Dendritic cell treated with granulocyte-macrophage colony-stimulating factor and Interleukin-4, amounts not matched to agents 40 ng/mL and 50 ng/mL, for 4 days (primary cell): ENCODE measurements at regions not wholly inside any gene's neighbourhood (a gene's known extent, or its start where the extent isn't known, plus 50 kb on each side); places are given as distances from the start of the nearest gene placed in this dataset.

Experiments used
- H3K27ac Mint-ChIP-seq: one replicate; pipeline ENCODE4 v1.8.0; 2022; ENCODE audit warnings: mild to moderate bottlenecking, mixed read lengths
- H3K27me3 Mint-ChIP-seq: one replicate; pipeline ENCODE4 v1.8.0; 2022; ENCODE audit warnings: mild to moderate bottlenecking, mixed read lengths
- H3K36me3 Mint-ChIP-seq: one replicate; pipeline ENCODE4 v1.8.0; 2022; ENCODE audit warnings: low read depth, mixed read lengths
- H3K4me1 Mint-ChIP-seq: one replicate; pipeline ENCODE4 v1.8.0; 2022; ENCODE audit warnings: low read depth, mixed read lengths
- H3K4me3 Mint-ChIP-seq: one replicate; pipeline ENCODE4 v1.8.0; 2022; ENCODE audit warnings: mild to moderate bottlenecking, moderate library complexity, mixed read lengths
- H3K9me3 Mint-ChIP-seq: one replicate; pipeline ENCODE4 v1.8.0; 2022; ENCODE audit warnings: mixed read lengths
- intact Hi-C: fragments of 100-400 bp; cut with micrococcal nuclease; formaldehyde crosslinking; loops from one replicate; pipeline ENCODE4 v1.15.0; 2022

GRCh38 chr9:28648723-28649122, 1075.4 kb upstream of the C9orf72 start:
- Mint-ChIP-seq H3K9me3 (peaks cover 7% of the 10 kb centered on the region), H3K27me3 (no peaks in the 10 kb centered on the region), H3K4me1 (no peaks in the 10 kb centered on the region), H3K36me3 (no peaks in the 10 kb centered on the region), H3K27ac (no peak overlapping the region), H3K4me3 (no peak overlapping the region)
- intact Hi-C loops = no loop called here

- H3K9me3 Mint-ChIP-seq = no peaks in the 10 kb centered on the region
Observed at GRCh38 chr9:28650327-28650726, 1077.0 kb upstream of the C9orf72 start.

GRCh38 chr9:28651050-28651722, 1077.9 kb upstream of the C9orf72 start:
- intact Hi-C loops = no loop called here
- Mint-ChIP-seq H3K9me3 (no peaks in the 10 kb centered on the region), H3K4me1 (no peaks in the 10 kb centered on the region), H3K27ac (no peak overlapping the region), H3K36me3 (no peaks in the 10 kb centered on the region), H3K27me3 (no peaks in the 10 kb centered on the region), H3K4me3 (no peak overlapping the region)

More at GRCh38 chr9:28650327-28650726, 1077.0 kb upstream of the C9orf72 start:
- Mint-ChIP-seq H3K27ac (no peak overlapping the region), H3K36me3 (no peaks in the 10 kb centered on the region), H3K27me3 (no peaks in the 10 kb centered on the region), H3K4me3 (no peak overlapping the region), H3K4me1 (no peaks in the 10 kb centered on the region)
- intact Hi-C loops = no loop called here

- Mint-ChIP-seq H3K27me3 (no peaks in the 10 kb centered on the region), H3K4me1 (no peaks in the 10 kb centered on the region), H3K27ac (no peak overlapping the region), H3K4me3 (no peak overlapping the region), H3K9me3 (no peaks in the 10 kb centered on the region), H3K36me3 (no peaks in the 10 kb centered on the region)
- intact Hi-C loops = no loop called here
Observed at GRCh38 chr9:28653216-28653615, 1079.9 kb upstream of the C9orf72 start.

- no peaks in the 10 kb centered on the region for H3K4me1 Mint-ChIP-seq
Observed at GRCh38 chr9:28656727-28657126, 1083.4 kb upstream of the C9orf72 start.

GRCh38 chr9:28661853-28662252, 1088.6 kb upstream of the C9orf72 start:
- Mint-ChIP-seq H3K9me3 (no peaks in the 10 kb centered on the region), H3K27ac (no peak overlapping the region), H3K36me3 (no peaks in the 10 kb centered on the region), H3K4me1 (no peaks in the 10 kb centered on the region), H3K27me3 (no peaks in the 10 kb centered on the region), H3K4me3 (no peak overlapping the region)
- intact Hi-C loops = no loop called here

More at GRCh38 chr9:28656727-28657126, 1083.4 kb upstream of the C9orf72 start:
- intact Hi-C loops = no loop called here
- H3K27ac Mint-ChIP-seq = no peak overlapping the region
- no peaks in the 10 kb centered on the region for H3K27me3 Mint-ChIP-seq
- H3K36me3 Mint-ChIP-seq = no peaks in the 10 kb centered on the region
- no peak overlapping the region for H3K4me3 Mint-ChIP-seq
- no peaks in the 10 kb centered on the region for H3K9me3 Mint-ChIP-seq

GRCh38 chr9:28662675-28663074, 1089.4 kb upstream of the C9orf72 start:
- Mint-ChIP-seq H3K4me3 (no peak overlapping the region), H3K36me3 (no peaks in the 10 kb centered on the region), H3K27ac (no peak overlapping the region), H3K9me3 (no peaks in the 10 kb centered on the region), H3K4me1 (no peaks in the 10 kb centered on the region), H3K27me3 (no peaks in the 10 kb centered on the region)
- intact Hi-C loops = no loop called here

- H3K4me3 Mint-ChIP-seq = no peak overlapping the region
Observed at GRCh38 chr9:28668158-28668557, 1094.9 kb upstream of the C9orf72 start.

GRCh38 chr9:28671000-28671399, 1097.7 kb upstream of the C9orf72 start:
- Mint-ChIP-seq H3K4me1 (no peaks in the 10 kb centered on the region), H3K27ac (no peak overlapping the region), H3K36me3 (no peaks in the 10 kb centered on the region), H3K9me3 (no peaks in the 10 kb centered on the region), H3K27me3 (no peaks in the 10 kb centered on the region), H3K4me3 (no peak overlapping the region)
- intact Hi-C loops = no loop called here

More at GRCh38 chr9:28668158-28668557, 1094.9 kb upstream of the C9orf72 start:
- intact Hi-C loops = no loop called here
- Mint-ChIP-seq H3K9me3 (no peaks in the 10 kb centered on the region), H3K4me1 (no peaks in the 10 kb centered on the region), H3K27me3 (no peaks in the 10 kb centered on the region), H3K36me3 (no peaks in the 10 kb centered on the region), H3K27ac (no peak overlapping the region)

- no peak overlapping the region for H3K4me3 Mint-ChIP-seq
- intact Hi-C loops = no loop called here
- H3K9me3 Mint-ChIP-seq = no peaks in the 10 kb centered on the region
- H3K36me3 Mint-ChIP-seq = no peaks in the 10 kb centered on the region
- H3K4me1 Mint-ChIP-seq = no peaks in the 10 kb centered on the region
- H3K27ac Mint-ChIP-seq = no peak overlapping the region
- no peaks in the 10 kb centered on the region for H3K27me3 Mint-ChIP-seq
Observed at GRCh38 chr9:28678097-28678496, 1104.8 kb upstream of the C9orf72 start.

GRCh38 chr9:28688172-28688571, 1114.9 kb upstream of the C9orf72 start:
- Mint-ChIP-seq H3K9me3 (peaks cover 9% of the 10 kb centered on the region), H3K27ac (no peak overlapping the region), H3K27me3 (no peaks in the 10 kb centered on the region), H3K36me3 (no peaks in the 10 kb centered on the region), H3K4me1 (no peaks in the 10 kb centered on the region), H3K4me3 (no peak overlapping the region)
- intact Hi-C loops = no loop called here

GRCh38 chr9:28692012-28692411, 1118.7 kb upstream of the C9orf72 start:
- Mint-ChIP-seq H3K36me3 (no peaks in the 10 kb centered on the region), H3K4me1 (no peaks in the 10 kb centered on the region), H3K9me3 (no peaks in the 10 kb centered on the region), H3K27ac (no peak overlapping the region), H3K27me3 (no peaks in the 10 kb centered on the region), H3K4me3 (no peak overlapping the region)
- intact Hi-C loops = no loop called here

- Mint-ChIP-seq H3K4me3 (no peak overlapping the region), H3K36me3 (no peaks in the 10 kb centered on the region), H3K9me3 (peaks cover 23% of the 10 kb centered on the region), H3K4me1 (no peaks in the 10 kb centered on the region), H3K27me3 (no peaks in the 10 kb centered on the region), H3K27ac (no peak overlapping the region)
- intact Hi-C loops = no loop called here
Observed at GRCh38 chr9:28696960-28697359, 1123.7 kb upstream of the C9orf72 start.

- Mint-ChIP-seq H3K27me3 (no peaks in the 10 kb centered on the region), H3K27ac (no peak overlapping the region), H3K4me3 (no peak overlapping the region), H3K4me1 (no peaks in the 10 kb centered on the region), H3K36me3 (no peaks in the 10 kb centered on the region), H3K9me3 (peaks cover 47% of the 10 kb centered on the region)
- intact Hi-C loops = no loop called here
Observed at GRCh38 chr9:28699632-28700031, 1126.4 kb upstream of the C9orf72 start.

GRCh38 chr9:28707616-28708015, 1134.3 kb upstream of the C9orf72 start:
- H3K27me3 Mint-ChIP-seq = no peaks in the 10 kb centered on the region
- no peak overlapping the region for H3K4me3 Mint-ChIP-seq
- no peaks in the 10 kb centered on the region for H3K36me3 Mint-ChIP-seq
- H3K4me1 Mint-ChIP-seq = no peaks in the 10 kb centered on the region
- intact Hi-C loops = no loop called here
- no peak overlapping the region for H3K27ac Mint-ChIP-seq
- peaks cover 22% of the 10 kb centered on the region for H3K9me3 Mint-ChIP-seq
